HL-60 (cell line): ENCODE measurements at regions not wholly inside any gene's neighbourhood (a gene's known extent, or its start where the extent isn't known, plus 50 kb on each side); places are given as distances from the start of the nearest gene placed in this dataset.
A peak's percentile ranks its signal among the peaks of the same experiment; 100 is the strongest.

Source experiments
- DNase-seq, 2 experiments: peaks; one replicate each; pipeline ENCODE4 v3.0.0-alpha.2; 2010 to 2020; ENCODE audit warnings: low read depth in 1 of 2, low spot score in 1 of 2
- H3K27ac ChIP-seq: fragments of 250-450 bp; sonication (Bioruptor Pico); replicated peaks from 2 replicates; pipeline ENCODE4 v1.5.1; 2020; ENCODE audit warnings: mild to moderate bottlenecking, moderate library complexity
- H3K27me3 ChIP-seq: fragments of 250-450 bp; sonication (Bioruptor Pico); 2 replicates; pipeline ENCODE4 v1.5.1; 2021; ENCODE audit warnings: mild to moderate bottlenecking, moderate library complexity; ENCODE audit not compliant: insufficient read depth, poor library complexity, severe bottlenecking
- H3K4me3 ChIP-seq: replicated peaks from 2 replicates; pipeline ENCODE4 v1.5.1; 2011; ENCODE audit warnings: mild to moderate bottlenecking, control low read depth, low read length; ENCODE audit not compliant: insufficient read depth
- GABPA ChIP-seq: IDR thresholded peaks from 2 replicates; pipeline ENCODE4 v1.6.1; 2012; ENCODE audit warnings: low read depth
- POLR2AphosphoS5 ChIP-seq: IDR thresholded peaks from 2 replicates; pipeline ENCODE4 v1.6.1; 2012; ENCODE audit warnings: low read depth
- SPI1 ChIP-seq: IDR thresholded peaks from 2 replicates; pipeline ENCODE4 v1.6.1; 2012; ENCODE audit warnings: low read depth, mild to moderate bottlenecking, borderline replicate concordance
- TF ChIP-seq, protein P1 (sequence below): IDR thresholded peaks from one replicate; pipeline ENCODE4 v1.5.1; 2011; ENCODE audit warnings: low read length, control low read depth, inconsistent platforms; ENCODE audit not compliant: insufficient read depth
- TF ChIP-seq, protein P2 (sequence below): IDR thresholded peaks from 2 replicates; pipeline ENCODE4 v1.6.1; 2012; ENCODE audit warnings: low read depth; ENCODE audit not compliant: insufficient replicate concordance

DNA sequence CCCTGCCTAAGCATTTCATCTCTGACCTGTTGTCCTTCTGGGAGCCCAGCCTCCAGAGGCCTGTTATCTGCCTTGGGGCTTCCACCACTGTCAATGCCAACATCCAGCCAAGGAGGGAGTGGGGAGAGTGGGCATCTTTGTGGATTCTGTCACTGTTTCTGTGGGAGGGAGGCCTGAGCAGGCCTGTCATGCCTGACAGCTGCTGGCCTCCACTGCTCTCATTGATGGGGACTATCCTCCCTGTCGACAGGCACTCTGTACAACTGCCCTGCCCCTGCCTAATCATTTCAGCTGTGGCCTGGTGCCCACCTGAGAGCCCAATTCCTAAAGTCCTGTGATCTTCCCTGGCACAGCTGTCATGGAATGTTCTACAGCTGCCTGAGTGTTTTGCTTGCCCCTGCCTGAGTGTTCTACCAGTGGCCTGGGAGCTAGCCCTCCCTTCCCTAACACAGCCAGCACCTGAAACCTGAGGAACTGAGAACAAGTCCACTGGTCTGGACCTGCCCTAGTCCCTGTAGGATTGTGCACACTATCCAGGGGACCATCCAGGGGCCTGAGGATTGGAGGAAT lies 145.3 kb downstream of the FAM83B start:
- no peak for TF ChIP-seq SPI1
- TF ChIP-seq, protein P1, sequence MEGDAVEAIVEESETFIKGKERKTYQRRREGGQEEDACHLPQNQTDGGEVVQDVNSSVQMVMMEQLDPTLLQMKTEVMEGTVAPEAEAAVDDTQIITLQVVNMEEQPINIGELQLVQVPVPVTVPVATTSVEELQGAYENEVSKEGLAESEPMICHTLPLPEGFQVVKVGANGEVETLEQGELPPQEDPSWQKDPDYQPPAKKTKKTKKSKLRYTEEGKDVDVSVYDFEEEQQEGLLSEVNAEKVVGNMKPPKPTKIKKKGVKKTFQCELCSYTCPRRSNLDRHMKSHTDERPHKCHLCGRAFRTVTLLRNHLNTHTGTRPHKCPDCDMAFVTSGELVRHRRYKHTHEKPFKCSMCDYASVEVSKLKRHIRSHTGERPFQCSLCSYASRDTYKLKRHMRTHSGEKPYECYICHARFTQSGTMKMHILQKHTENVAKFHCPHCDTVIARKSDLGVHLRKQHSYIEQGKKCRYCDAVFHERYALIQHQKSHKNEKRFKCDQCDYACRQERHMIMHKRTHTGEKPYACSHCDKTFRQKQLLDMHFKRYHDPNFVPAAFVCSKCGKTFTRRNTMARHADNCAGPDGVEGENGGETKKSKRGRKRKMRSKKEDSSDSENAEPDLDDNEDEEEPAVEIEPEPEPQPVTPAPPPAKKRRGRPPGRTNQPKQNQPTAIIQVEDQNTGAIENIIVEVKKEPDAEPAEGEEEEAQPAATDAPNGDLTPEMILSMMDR = no peak
- no peak for TF ChIP-seq POLR2AphosphoS5
- TF ChIP-seq, protein P2, sequence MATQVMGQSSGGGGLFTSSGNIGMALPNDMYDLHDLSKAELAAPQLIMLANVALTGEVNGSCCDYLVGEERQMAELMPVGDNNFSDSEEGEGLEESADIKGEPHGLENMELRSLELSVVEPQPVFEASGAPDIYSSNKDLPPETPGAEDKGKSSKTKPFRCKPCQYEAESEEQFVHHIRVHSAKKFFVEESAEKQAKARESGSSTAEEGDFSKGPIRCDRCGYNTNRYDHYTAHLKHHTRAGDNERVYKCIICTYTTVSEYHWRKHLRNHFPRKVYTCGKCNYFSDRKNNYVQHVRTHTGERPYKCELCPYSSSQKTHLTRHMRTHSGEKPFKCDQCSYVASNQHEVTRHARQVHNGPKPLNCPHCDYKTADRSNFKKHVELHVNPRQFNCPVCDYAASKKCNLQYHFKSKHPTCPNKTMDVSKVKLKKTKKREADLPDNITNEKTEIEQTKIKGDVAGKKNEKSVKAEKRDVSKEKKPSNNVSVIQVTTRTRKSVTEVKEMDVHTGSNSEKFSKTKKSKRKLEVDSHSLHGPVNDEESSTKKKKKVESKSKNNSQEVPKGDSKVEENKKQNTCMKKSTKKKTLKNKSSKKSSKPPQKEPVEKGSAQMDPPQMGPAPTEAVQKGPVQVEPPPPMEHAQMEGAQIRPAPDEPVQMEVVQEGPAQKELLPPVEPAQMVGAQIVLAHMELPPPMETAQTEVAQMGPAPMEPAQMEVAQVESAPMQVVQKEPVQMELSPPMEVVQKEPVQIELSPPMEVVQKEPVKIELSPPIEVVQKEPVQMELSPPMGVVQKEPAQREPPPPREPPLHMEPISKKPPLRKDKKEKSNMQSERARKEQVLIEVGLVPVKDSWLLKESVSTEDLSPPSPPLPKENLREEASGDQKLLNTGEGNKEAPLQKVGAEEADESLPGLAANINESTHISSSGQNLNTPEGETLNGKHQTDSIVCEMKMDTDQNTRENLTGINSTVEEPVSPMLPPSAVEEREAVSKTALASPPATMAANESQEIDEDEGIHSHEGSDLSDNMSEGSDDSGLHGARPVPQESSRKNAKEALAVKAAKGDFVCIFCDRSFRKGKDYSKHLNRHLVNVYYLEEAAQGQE = no peak
- no peak for TF ChIP-seq GABPA
- no peak for DNase-seq
- H3K4me3 ChIP-seq = no peak overlapping the region

DNA sequence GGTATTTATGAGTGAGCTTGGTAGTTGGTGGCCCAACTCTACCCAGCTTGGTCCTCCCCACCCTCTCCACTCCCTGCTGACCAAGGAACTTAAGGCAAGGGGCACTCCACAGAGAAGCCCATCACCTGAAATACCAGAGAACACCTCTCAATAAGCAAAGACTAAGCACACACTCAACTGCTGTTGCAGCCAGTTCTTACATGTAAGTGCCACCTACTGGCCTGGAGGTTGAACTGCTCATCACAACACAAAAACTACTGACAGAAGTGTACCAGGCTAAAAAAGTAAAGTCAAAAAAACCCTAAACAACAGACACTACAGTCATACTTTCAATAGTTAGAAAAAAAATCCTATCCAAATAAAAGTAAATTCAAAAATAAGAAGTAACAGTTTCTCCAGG lies 146.2 kb downstream of the FAM83B start:
- peak in 1 of 2 experiments; percentile 7 for DNase-seq

More for the DNA sequence above, 145.3 kb downstream of the FAM83B start:
- Histone ChIP-seq H3K27me3 (no peaks in the 10 kb centered on the region), H3K27ac (no peak overlapping the region)

DNA sequence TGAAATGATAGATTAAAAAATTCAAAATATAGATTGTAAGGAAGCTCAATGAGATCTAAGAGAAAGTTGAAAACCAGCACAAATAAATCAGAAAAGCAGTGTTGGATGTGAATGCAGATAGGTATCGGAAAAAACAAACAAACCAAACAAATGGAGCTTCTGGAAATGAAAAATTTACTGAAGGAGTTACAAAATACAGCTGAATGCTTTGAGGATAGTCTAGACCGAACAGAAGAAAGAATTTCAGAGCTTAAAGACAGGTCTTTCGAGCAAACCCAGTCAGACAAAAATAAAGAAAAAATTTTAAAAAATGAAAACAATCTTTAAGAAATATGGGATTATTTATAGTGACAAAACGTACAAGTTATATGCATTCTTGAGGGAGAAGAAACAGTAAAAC lies 146.7 kb downstream of the FAM83B start:
- H3K27me3 ChIP-seq = no peaks in the 10 kb centered on the region
- TF ChIP-seq GABPA (no peak), POLR2AphosphoS5 (no peak), SPI1 (no peak)
- TF ChIP-seq, protein P2 = no peak
- TF ChIP-seq, protein P1 = no peak
- no peak for DNase-seq
- H3K4me3 ChIP-seq = no peak overlapping the region
- no peak overlapping the region for H3K27ac ChIP-seq

More for the DNA sequence above, 146.2 kb downstream of the FAM83B start:
- no peaks in the 10 kb centered on the region for H3K27me3 ChIP-seq
- TF ChIP-seq POLR2AphosphoS5 = no peak
- no peak for TF ChIP-seq GABPA
- TF ChIP-seq, protein P2 = no peak
- no peak for TF ChIP-seq SPI1
- TF ChIP-seq, protein P1 = no peak
- H3K4me3 ChIP-seq = no peak overlapping the region
- H3K27ac ChIP-seq = no peak overlapping the region
